GM12878 (cell line): ENCODE measurements at regions not wholly inside any gene's neighbourhood (a gene's known extent, or its start where the extent isn't known, plus 50 kb on each side); places are given as distances from the start of the nearest gene placed in this dataset.

Experiments
- CTCF ChIP-seq, 3 experiments: IDR thresholded peaks in 2 of 3; conservative IDR thresholded peaks in 1 of 3; 2 replicates each; pipeline ENCODE4 v1.5.1; 2011; ENCODE audit warnings: low read depth in 3 of 3, low read length in 3 of 3, mild to moderate bottlenecking in 3 of 3, control low read depth in 2 of 3, moderate library complexity in 2 of 3, inconsistent platforms in 1 of 3, mixed read lengths in 1 of 3; ENCODE audit not compliant: control insufficient read depth in 2 of 3, insufficient read depth in 1 of 3; ENCODE audit errors: extremely low read depth in 1 of 3
- JUND ChIP-seq: IDR thresholded peaks from 2 replicates; pipeline ENCODE4 v1.6.1; 2012; ENCODE audit warnings: low read depth, mild to moderate bottlenecking, low read length, improper control_type of control experiment, moderate library complexity
- LARP7 ChIP-seq: fragments of 450-650 bp; IDR thresholded peaks from 2 replicates; pipeline ENCODE4 v1.6.1; 2017; ENCODE audit warnings: mild to moderate bottlenecking
- NR2C1 ChIP-seq: fragments of 450-650 bp; IDR thresholded peaks from 2 replicates; pipeline ENCODE4 v1.6.1; 2017; ENCODE audit warnings: antibody characterized with exemption, mild to moderate bottlenecking, moderate library complexity
- REST ChIP-seq: IDR thresholded peaks from 2 replicates; pipeline ENCODE4 v1.6.1; 2012; ENCODE audit warnings: mild to moderate bottlenecking, low read depth, low read length
- TF ChIP-seq, protein P1 (sequence below): IDR thresholded peaks from 2 replicates; pipeline ENCODE4 v1.6.1; 2012; ENCODE audit warnings: low read depth, low read length, improper control_type of control experiment

GRCh38 chr2:16511041-16511440, 154.6 kb downstream of the CYRIA start:
- TF ChIP-seq LARP7 (no peak), REST (no peak), CTCF (IDR thresholded peaks at IDR 0.05 in 2 of 3, conservative IDR thresholded peaks at IDR 0.05 in 1 of 3; ENCODE audit: control insufficient read depth in 2 of 3, extremely low read depth in 1 of 3, insufficient read depth in 1 of 3, low read depth in 3 of 3, low read length in 3 of 3) (no peak), JUND (no peak), NR2C1 (no peak)
- TF ChIP-seq, protein P1, sequence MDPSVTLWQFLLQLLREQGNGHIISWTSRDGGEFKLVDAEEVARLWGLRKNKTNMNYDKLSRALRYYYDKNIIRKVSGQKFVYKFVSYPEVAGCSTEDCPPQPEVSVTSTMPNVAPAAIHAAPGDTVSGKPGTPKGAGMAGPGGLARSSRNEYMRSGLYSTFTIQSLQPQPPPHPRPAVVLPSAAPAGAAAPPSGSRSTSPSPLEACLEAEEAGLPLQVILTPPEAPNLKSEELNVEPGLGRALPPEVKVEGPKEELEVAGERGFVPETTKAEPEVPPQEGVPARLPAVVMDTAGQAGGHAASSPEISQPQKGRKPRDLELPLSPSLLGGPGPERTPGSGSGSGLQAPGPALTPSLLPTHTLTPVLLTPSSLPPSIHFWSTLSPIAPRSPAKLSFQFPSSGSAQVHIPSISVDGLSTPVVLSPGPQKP: no peak
